Stimulated activated naive CD8-positive, alpha-beta T cell treated with anti-CD3 and anti-CD28 coated beads, Interleukin-15, Interleukin-2, amounts not matched to agents 100 ng/mL and 50 ng/mL, for 24 hours (primary cell): ENCODE measurements at regions not wholly inside any gene's neighbourhood (a gene's known extent, or its start where the extent isn't known, plus 50 kb on each side); places are given as distances from the start of the nearest gene placed in this dataset.

ENCODE experiments used
- H3K27ac Mint-ChIP-seq: one replicate; pipeline ENCODE4 v1.8.0; 2021; ENCODE audit warnings: mild to moderate bottlenecking, mixed read lengths
- H3K27me3 Mint-ChIP-seq: one replicate; pipeline ENCODE4 v1.8.0; 2021; ENCODE audit warnings: mixed read lengths
- H3K36me3 Mint-ChIP-seq: one replicate; pipeline ENCODE4 v1.8.0; 2021; ENCODE audit warnings: low read depth, mixed read lengths
- H3K4me1 Mint-ChIP-seq: one replicate; pipeline ENCODE4 v1.8.0; 2021; ENCODE audit warnings: low read depth, mixed read lengths
- H3K4me3 Mint-ChIP-seq: one replicate; pipeline ENCODE4 v1.8.0; 2021; ENCODE audit warnings: mild to moderate bottlenecking, mixed read lengths
- H3K9me3 Mint-ChIP-seq: one replicate; pipeline ENCODE4 v1.8.0; 2021; ENCODE audit warnings: mixed read lengths

DNA sequence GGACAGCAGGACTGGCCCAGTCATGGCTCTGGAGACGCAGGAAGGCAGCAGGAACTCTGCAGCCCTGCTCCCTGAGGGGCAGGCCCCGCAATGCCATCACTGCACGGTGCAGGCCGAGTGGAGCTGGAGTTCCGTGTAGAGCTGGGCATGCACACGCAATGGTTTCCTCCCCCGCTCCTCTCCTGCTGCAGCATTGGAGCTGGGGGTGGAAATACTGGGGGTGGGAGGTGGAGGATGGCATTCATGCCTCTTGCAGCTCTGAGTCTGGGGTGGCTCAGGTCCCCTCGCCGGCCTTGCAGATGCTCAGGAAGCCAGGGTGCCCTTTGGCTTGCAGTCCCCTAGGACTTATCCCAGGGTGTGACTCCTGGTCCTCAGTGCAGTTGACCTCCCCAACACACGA, 78.3 kb upstream of the ASB18 start:
- Mint-ChIP-seq H3K9me3 (no peaks in the 10 kb centered on the region), H3K27ac (no peak overlapping the region), H3K27me3 (peaks cover 4% of the 10 kb centered on the region), H3K4me3 (no peak overlapping the region), H3K4me1 (no peaks in the 10 kb centered on the region), H3K36me3 (no peaks in the 10 kb centered on the region)

DNA sequence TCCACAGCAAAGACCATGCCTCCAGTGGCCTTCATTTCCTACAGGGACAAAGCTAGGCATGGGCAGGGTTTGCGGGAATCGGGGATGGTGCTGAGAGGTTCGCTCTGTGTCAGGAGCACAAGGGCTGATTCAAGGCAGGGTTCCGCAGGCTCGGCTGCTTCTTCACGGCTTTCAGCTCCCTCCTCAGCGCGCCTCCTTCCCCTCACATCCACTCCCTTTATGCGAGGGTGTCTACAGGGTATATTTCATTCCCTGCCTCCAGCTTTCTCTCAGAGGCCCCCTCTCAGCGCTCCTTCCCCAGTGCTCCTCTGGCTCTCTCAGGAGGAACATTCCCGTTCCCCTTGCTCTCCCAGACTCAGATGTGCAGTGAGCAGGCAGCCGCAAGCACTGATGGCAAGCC, 78.7 kb upstream of the ASB18 start:
- peaks cover 4% of the 10 kb centered on the region for H3K27me3 Mint-ChIP-seq
- H3K4me1 Mint-ChIP-seq: no peaks in the 10 kb centered on the region

DNA sequence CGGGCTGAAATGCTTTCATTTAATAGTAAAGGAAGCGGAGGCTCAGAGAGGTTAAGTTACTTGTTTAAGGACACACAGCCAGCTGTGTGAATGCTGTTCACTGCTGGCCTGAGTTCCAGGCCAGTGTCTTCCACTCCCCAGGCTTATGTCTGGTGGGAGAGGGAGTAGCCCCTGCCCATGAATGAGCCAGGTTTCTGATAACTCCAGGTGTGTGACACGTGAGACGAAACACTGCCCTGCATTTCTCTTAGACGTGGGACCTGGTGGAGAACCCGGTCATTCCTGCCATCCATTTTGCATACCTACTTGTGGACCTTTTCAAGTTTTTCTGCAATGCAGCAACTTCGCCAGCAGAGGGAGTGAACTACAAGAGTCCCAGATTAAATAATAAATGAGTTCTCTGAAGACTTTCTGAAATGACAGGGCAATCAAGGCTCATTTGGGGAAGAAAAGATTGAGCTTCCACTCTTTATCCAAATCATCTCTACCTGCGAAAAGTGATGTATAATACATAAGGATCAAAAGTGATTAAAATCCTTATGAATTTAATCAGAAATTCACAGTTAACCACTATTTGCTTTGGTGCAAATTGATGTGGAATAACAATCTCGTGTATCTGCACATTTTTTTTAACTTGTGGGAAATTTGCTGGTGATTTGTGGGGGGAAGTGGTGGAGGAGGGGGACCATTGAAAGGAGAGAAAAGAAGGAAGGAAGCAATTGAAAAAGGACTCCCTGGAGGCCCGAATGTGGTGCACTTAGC, 79.4 kb upstream of the ASB18 start:
- peaks cover 4% of the 10 kb centered on the region for H3K27me3 Mint-ChIP-seq
- H3K36me3 Mint-ChIP-seq: no peaks in the 10 kb centered on the region
- no peaks in the 10 kb centered on the region for H3K4me1 Mint-ChIP-seq
- H3K9me3 Mint-ChIP-seq: no peaks in the 10 kb centered on the region
- no peak overlapping the region for H3K4me3 Mint-ChIP-seq
- no peak overlapping the region for H3K27ac Mint-ChIP-seq

More for the DNA sequence above, 78.7 kb upstream of the ASB18 start:
- H3K36me3 Mint-ChIP-seq: no peaks in the 10 kb centered on the region
- no peak overlapping the region for H3K4me3 Mint-ChIP-seq
- no peak overlapping the region for H3K27ac Mint-ChIP-seq
- no peaks in the 10 kb centered on the region for H3K9me3 Mint-ChIP-seq

DNA sequence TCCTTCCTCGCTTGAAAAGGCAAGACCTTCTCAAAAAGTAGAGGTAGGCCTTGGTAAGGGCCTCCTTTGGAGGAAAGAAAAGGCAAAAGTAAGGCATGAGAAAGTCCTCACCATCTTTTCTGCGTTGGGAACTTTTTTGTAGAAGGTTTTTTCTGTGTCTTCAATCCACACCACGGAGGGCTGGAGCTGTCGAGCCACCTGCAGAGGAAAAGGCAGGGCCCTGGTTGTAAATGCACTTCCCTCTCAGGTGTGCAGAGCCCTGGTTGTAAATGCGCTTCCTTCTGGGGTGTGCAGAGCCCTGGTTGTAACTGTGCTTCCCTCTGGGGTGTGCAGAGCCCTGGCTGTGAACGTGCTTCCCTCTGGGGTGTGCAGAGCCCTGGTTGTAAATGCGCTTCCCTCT, 80.2 kb upstream of the ASB18 start:
- no peaks in the 10 kb centered on the region for H3K4me1 Mint-ChIP-seq
- no peaks in the 10 kb centered on the region for H3K9me3 Mint-ChIP-seq
- H3K4me3 Mint-ChIP-seq: no peak overlapping the region
- H3K27me3 Mint-ChIP-seq: no peaks in the 10 kb centered on the region
- H3K27ac Mint-ChIP-seq: no peak overlapping the region
- no peaks in the 10 kb centered on the region for H3K36me3 Mint-ChIP-seq

DNA sequence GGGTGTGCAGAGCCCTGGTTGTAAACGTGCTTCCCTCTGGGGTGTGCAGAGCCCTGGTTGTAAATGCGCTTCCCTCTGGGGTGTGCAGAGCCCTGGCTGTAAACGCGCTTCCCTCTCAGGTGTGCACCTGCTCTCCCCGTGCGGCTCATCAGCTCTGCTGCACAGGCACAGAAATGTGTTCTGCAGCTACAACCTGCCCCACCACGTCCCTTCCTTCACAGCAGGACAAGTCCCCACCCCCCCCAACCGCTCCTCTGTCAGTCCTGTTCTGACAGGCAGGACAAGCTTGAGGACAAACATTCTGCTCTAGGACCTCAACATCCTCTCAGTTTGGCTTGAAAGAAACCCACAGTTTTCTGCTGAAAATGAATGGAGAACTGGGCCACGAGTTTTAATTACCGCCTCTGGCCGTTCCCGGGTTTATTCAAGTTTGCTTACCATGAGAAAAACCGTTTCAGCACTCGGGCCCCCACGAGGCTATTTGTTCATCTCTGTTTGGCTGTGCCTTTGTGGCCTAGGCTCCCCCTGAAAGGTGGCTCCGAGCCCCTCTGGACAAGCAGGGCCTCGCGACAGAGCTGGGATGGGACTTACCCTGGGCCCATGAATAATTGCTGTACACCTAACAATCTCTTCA, 81.0 kb upstream of the ASB18 start:
- no peaks in the 10 kb centered on the region for H3K4me1 Mint-ChIP-seq
- no peaks in the 10 kb centered on the region for H3K9me3 Mint-ChIP-seq
- no peaks in the 10 kb centered on the region for H3K36me3 Mint-ChIP-seq
- H3K27me3 Mint-ChIP-seq: no peaks in the 10 kb centered on the region
- H3K27ac Mint-ChIP-seq: no peak overlapping the region
- H3K4me3 Mint-ChIP-seq: no peak overlapping the region

DNA sequence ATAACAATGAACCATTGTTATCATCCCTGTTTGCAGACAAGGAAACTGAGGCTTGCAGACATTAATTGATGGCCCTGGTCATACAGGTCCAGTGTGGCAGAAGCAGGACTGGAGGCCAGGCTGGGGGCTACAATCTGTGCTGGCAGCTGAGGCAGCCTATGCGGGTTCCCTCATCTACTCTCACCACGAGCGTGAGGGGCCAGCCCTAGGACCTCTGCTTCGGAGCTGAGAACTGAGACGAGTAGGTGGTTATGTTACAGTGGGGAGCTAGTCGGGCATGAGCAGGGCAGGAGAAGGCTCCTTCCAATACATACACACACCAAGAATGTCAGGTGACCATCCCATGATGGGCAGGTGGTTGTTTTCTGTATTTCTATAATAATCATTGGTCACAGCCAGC, 82.2 kb upstream of the ASB18 start:
- Mint-ChIP-seq H3K9me3 (no peaks in the 10 kb centered on the region), H3K27ac (no peak overlapping the region), H3K27me3 (no peaks in the 10 kb centered on the region), H3K4me1 (no peaks in the 10 kb centered on the region), H3K4me3 (no peak overlapping the region), H3K36me3 (no peaks in the 10 kb centered on the region)

DNA sequence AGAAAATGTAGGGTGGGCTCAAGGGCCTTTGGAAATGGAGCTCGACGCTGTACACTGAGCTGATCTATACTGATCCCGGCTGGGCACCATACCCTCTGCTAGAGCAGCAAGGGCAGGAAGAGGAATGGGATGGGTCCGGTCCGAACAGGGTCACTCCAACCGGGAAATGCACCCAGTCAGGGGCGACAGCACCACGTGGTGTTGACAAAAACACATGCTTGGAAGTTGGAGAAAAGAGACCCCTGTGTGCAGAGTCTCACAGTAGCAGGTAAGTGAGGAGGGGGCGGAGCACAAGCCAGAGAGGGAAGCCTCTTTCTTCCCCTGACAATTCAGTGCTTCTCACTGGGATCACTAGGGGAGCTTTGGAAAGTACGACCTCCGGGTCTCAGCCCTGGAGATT, 84.1 kb upstream of the ASB18 start:
- Mint-ChIP-seq H3K27ac (no peak overlapping the region), H3K9me3 (no peaks in the 10 kb centered on the region), H3K4me1 (peaks cover 2% of the 10 kb centered on the region), H3K27me3 (peaks cover 4% of the 10 kb centered on the region), H3K4me3 (no peak overlapping the region), H3K36me3 (no peaks in the 10 kb centered on the region)

DNA sequence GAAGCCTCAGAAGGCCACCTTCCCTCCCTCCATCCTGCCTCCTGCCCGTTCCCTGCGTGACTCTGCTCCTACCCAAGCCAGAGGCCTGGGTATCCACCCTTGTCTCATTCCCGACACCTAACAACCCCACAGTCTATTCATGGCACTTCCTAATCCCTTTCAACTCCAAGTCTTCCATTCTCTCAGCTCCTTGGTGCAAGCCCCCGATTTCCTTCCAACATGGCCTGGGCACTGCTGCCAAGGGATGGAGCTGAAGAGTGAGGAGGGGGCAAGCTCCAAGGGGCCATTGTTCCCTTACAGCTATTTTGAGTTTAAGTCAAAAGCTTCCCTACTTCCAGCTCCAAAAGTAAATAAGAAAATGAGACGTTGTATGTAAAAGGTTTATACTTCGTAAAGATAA, 84.8 kb upstream of the ASB18 start:
- H3K27me3 Mint-ChIP-seq: peaks cover 4% of the 10 kb centered on the region
- peaks cover 3% of the 10 kb centered on the region for H3K4me1 Mint-ChIP-seq
- no peaks in the 10 kb centered on the region for H3K9me3 Mint-ChIP-seq
- no peaks in the 10 kb centered on the region for H3K36me3 Mint-ChIP-seq
- no peak overlapping the region for H3K27ac Mint-ChIP-seq
- no peak overlapping the region for H3K4me3 Mint-ChIP-seq

DNA sequence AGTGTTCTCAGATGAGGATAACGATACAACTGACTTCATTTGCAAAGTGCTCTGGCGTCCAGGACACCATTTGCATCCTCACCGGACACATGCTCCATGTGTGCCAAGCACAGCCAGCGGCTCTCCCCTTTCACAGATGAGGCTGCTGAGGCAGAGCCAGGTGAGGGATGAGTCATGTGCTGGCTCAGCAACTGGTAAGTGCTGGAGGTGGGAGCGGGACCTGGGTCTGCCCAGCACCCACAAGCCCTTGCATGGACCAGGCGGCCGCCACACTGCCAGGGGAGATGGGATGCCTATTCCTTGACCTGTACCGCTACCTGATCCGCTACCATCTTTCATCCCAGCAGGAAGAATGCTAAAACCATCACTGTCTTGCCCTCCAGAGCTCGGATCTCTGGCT, 86.2 kb upstream of the ASB18 start:
- no peaks in the 10 kb centered on the region for H3K36me3 Mint-ChIP-seq
- no peak overlapping the region for H3K27ac Mint-ChIP-seq
- H3K9me3 Mint-ChIP-seq: no peaks in the 10 kb centered on the region
- H3K4me1 Mint-ChIP-seq: peaks cover 3% of the 10 kb centered on the region
- H3K4me3 Mint-ChIP-seq: no peak overlapping the region
- H3K27me3 Mint-ChIP-seq: peaks cover 4% of the 10 kb centered on the region

DNA sequence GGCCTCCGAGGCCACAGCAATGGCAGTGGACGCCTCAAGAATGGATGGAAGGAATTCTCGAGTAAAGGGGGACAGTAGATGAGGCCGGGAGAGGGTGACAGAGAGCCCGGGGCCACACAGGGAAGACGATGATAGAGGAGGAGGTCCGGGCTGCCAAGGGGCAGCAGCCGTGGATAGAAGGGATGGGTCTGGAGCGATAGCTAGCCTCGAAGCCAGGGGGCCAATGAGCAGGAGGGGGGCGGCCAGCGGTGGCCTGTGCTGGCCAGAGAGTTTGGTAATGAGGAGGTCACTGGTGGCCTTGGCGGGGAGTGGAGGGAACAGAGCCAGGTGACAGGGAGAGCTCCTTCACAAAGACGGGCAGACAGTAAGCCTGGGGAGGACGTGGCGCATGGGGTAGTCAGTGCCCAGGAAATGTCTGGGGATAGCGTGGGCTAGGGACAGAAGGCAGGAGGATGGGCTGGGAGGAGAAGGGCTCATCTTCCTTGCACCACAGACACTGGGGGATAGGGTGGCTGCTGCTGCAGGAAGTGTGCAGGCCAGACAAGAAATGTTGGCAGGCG, 87.8 kb upstream of the ASB18 start:
- no peak overlapping the region for H3K27ac Mint-ChIP-seq
- H3K9me3 Mint-ChIP-seq: no peaks in the 10 kb centered on the region
- H3K27me3 Mint-ChIP-seq: peaks cover 4% of the 10 kb centered on the region
- H3K36me3 Mint-ChIP-seq: no peaks in the 10 kb centered on the region
- peaks cover 3% of the 10 kb centered on the region for H3K4me1 Mint-ChIP-seq
- H3K4me3 Mint-ChIP-seq: no peak overlapping the region

DNA sequence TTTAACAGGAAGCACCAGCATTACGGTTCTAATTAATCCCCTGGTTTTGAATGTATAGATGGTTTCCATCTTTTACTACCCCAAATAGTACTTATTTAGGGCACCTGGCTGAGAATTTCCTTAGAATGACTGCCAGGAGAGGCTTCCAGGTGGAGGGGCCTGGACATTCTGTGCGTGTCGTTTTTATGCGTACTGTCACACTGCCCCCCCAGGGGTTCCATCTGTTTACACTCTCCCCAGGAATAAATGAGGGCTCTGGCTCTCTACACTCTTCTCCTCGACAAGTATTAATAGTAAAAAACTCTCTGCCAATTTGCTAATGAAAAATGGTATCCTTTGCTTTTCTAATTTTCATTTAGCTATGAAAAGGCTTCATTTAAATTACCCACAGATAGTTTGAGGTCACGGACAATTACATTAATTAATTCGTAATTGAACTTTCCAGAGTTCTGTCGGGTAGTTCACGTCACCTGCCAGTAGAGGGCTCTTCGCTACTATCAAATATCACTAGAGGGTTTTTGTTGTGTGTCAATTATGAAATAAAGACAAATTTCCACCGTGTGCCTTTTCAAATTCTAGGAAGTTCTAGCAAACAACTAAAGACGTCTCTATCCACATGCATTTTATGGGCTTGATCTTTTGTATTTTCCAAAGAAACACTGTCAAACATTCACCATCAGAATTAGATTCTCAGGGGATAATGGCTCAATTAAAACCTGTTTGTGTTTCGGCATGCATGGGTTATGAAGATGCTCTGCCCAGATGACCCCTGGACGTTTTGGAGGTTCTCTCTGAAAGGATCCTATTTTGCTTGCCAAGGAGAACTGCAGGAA, 88.8 kb upstream of the ASB18 start:
- Mint-ChIP-seq H3K27me3 (peaks cover 4% of the 10 kb centered on the region), H3K9me3 (no peaks in the 10 kb centered on the region), H3K4me1 (peaks cover 3% of the 10 kb centered on the region), H3K27ac (no peak overlapping the region), H3K36me3 (no peaks in the 10 kb centered on the region), H3K4me3 (no peak overlapping the region)

DNA sequence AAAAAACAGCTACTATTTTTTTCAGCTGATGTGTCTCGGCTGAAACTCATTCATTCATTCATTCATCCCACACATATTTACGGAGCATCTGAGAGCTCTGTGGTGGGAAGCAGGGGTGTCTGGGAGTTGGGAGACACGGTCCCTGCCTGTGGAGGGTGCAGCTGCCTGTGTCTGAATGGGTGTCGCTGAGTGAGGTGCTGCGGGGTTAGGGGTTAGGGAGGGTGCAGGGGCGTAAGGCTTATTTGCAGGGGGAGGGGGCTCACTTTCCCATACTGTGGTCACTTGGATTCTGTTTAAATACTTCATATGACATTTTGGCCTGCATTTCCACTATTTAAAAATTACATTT, 89.4 kb upstream of the ASB18 start:
- Mint-ChIP-seq H3K27ac (no peak overlapping the region), H3K27me3 (peaks cover 4% of the 10 kb centered on the region), H3K4me1 (peaks cover 3% of the 10 kb centered on the region), H3K4me3 (no peak overlapping the region), H3K36me3 (no peaks in the 10 kb centered on the region), H3K9me3 (no peaks in the 10 kb centered on the region)

DNA sequence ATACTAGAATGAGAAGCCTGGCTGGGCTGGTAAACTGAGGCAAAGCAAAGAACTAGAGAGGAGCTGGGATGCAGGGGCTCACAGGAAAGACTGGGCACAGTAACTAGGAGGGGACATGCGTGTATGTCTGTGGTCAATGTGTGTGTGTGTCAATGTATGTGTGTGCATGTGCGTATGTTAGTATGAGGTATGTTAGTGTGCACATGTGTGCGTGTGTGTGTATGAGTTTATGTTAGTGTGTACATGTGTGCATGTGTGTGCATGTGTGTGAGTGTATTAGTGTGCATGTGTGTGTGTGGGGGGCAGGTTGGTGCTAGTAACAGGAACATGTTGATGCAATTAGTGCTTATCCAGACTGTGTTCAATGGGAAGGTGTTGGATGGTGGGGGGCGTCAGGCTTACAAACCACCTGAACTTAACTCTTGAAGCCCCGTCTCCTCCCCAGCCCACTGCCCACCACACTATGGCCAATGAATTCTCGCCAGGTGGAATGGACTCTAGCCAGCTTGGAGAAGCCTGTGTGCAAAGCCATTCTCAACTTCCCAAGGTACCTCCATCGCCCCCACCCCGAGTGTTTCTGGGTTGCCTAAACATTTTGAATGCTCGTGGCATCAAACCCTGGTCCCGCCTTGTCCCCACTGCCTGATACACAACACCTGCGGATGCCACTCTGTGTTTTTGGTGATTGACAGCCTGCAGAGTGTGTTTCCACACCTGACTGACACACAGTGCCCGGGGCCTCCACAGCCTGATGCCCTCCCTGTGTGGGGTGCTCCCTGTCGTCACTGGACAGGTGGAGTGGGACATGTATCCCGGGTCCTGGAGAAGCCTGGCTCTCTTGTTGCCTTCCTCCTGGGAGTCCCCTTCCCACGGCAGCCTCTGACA, 90.1 kb upstream of the ASB18 start:
- no peaks in the 10 kb centered on the region for H3K9me3 Mint-ChIP-seq
- no peak overlapping the region for H3K27ac Mint-ChIP-seq
- H3K27me3 Mint-ChIP-seq: peaks cover 4% of the 10 kb centered on the region
- no peak overlapping the region for H3K4me3 Mint-ChIP-seq
- H3K4me1 Mint-ChIP-seq: peaks cover 5% of the 10 kb centered on the region
- no peaks in the 10 kb centered on the region for H3K36me3 Mint-ChIP-seq

DNA sequence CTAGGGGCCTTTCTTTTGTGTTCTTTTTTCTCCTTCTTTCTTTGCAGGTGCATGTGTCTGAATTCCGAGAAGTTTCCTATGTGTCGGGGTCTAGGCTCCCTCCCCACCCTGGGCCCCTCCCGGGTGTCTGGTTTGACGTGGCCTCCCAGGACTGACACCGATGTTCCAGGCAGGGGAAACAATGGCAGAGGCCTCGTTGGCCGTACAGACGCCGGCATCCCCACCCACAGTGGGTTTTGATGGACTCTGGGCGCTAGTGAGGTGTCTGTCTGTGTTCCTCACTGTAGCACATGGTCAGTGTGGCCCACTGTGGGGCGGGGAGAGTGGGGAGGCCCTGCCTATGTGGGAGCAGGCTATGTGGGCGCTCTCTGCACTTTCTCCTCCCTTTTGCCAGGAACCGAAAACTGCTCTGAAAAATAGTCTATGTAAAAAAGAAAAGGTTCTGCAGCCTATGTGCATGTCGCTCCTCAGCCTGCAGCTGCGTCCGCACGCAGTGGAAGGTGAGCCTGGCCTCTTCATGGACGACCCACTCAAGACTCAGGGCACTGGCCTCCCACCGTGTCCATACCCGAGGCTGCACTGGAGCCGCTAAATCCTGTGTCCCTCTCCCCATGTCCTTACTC, 90.9 kb upstream of the ASB18 start:
- Mint-ChIP-seq H3K36me3 (no peaks in the 10 kb centered on the region), H3K4me3 (no peak overlapping the region), H3K9me3 (no peaks in the 10 kb centered on the region), H3K27me3 (peaks cover 4% of the 10 kb centered on the region), H3K27ac (no peak overlapping the region), H3K4me1 (peaks cover 10% of the 10 kb centered on the region)
